OCI-LY7 (cell line): ENCODE measurements at regions not wholly inside any gene's neighbourhood (a gene's known extent, or its start where the extent isn't known, plus 50 kb on each side); places are given as distances from the start of the nearest gene placed in this dataset.

Experiments used
- EZH2phosphoT487 ChIP-seq: fragments of 200-600 bp; sonication (generic); IDR thresholded peaks from 2 replicates; pipeline ENCODE4 v1.6.1; 2018; ENCODE audit warnings: low read depth, borderline replicate concordance, mild to moderate bottlenecking, mixed run types, antibody characterized with exemption, low read length, moderate library complexity, mixed read lengths
- TF ChIP-seq, protein P1 (sequence below): fragments of 200-600 bp; sonication (generic); conservative IDR thresholded peaks from 2 replicates; pipeline ENCODE4 v1.5.1; 2014; ENCODE audit warnings: mild to moderate bottlenecking, antibody characterized with exemption, low read length, moderate library complexity, mixed read lengths

- TF ChIP-seq, protein P1, sequence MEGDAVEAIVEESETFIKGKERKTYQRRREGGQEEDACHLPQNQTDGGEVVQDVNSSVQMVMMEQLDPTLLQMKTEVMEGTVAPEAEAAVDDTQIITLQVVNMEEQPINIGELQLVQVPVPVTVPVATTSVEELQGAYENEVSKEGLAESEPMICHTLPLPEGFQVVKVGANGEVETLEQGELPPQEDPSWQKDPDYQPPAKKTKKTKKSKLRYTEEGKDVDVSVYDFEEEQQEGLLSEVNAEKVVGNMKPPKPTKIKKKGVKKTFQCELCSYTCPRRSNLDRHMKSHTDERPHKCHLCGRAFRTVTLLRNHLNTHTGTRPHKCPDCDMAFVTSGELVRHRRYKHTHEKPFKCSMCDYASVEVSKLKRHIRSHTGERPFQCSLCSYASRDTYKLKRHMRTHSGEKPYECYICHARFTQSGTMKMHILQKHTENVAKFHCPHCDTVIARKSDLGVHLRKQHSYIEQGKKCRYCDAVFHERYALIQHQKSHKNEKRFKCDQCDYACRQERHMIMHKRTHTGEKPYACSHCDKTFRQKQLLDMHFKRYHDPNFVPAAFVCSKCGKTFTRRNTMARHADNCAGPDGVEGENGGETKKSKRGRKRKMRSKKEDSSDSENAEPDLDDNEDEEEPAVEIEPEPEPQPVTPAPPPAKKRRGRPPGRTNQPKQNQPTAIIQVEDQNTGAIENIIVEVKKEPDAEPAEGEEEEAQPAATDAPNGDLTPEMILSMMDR = no peak
- TF ChIP-seq EZH2phosphoT487 = no peak
Observed at GRCh38 chr20:22797103-22797502, 212.7 kb upstream of the FOXA2 start.
